ENCODE measurements at regions not wholly inside any gene's neighbourhood (a gene's known extent, or its start where the extent isn't known, plus 50 kb on each side); places are given as distances from the start of the nearest gene placed in this dataset.

GRCh38 chr2:82576656-82577055, 1882.4 kb downstream of the SUCLG1 start:
- no peak for DNase-seq

DNA sequence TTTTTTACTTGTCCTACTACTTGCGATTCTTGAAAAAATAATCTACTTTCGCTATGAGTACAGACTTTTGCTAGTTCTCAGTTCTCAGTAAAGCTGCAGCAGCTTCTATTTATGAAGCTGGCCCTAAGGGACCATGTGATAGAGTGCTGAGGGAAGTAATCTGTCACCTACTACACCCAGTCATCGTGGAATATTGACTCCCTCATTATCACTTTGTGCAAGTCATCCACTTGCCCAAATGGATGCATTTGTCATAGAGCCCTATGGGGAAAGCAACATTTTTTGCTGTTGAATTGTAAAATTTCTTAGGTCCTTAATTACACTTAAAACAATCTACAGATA, 1919.8 kb downstream of the SUCLG1 start:
- no peak for DNase-seq

DNA sequence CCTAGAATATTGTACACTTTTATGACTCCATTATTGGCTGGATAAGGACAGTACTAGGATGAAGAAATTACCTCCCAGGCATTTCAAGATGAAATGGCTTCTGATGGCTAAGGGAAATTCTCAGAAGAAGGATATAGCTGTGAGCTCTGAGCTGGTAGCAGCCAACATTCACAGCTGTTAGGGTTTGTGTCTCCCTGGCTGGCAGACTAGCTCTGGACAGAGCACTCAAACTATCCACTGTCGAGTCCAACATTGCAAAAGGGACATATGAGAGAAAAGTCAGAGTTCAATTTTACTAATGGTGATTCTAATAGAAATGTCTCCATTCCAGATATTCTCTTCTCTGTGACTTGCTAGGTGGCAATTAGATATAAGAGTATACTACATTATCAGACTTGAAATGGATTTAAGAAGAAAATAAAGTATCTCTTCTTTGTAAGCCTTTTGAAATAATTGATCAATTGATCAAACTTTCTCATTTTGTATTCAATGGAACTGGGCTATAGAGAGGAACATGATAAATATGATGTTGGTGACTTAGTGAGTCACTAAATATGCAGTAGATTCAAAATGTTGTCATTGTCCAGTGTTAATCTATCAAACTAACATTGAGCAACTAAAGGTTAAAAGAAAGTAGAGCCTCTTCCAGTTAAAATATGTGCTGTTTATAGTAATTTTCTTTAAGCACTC, 1920.3 kb downstream of the SUCLG1 start:
- DNase-seq: no peak

GRCh38 chr2:82528288-82528687, 1930.8 kb downstream of the SUCLG1 start:
- DNase-seq: no peak

DNA sequence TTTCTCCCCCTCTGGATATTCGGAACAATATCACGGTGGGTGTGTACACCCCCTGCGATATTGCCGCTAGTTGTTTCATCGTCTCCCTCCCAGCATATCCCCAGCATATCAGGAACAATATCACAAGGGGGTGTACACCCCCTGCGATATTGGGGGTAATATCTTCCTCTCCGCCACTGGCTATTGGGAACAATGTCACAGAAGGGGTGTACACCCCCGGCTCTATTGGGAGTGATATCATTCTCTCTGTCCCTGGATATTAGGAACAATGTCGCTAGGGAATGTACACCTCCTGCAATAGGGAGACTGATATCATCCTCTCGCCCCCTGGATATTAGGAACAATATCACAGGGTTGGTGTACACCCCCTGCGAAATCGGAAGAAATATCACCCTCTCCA, 1932.0 kb downstream of the SUCLG1 start:
- no peak for DNase-seq

GRCh38 chr2:82526277-82526676, 1932.8 kb downstream of the SUCLG1 start:
- DNase-seq: no peak

GRCh38 chr2:82525744-82526143, 1933.3 kb downstream of the SUCLG1 start:
- no peak for DNase-seq

- no peak for DNase-seq
Measured at GRCh38 chr2:82524826-82525225, 1934.3 kb downstream of the SUCLG1 start.

- no peak for DNase-seq
Measured at GRCh38 chr2:82511894-82512293, 1947.2 kb downstream of the SUCLG1 start.

- DNase-seq: no peak
Measured at GRCh38 chr2:82508702-82509101, 1950.4 kb downstream of the SUCLG1 start.

- no peak for DNase-seq
Measured at GRCh38 chr2:82507657-82508056, 1951.4 kb downstream of the SUCLG1 start.

- no peak for DNase-seq
Measured at GRCh38 chr2:82501217-82501616, 1957.9 kb downstream of the SUCLG1 start.

GRCh38 chr2:82498777-82499443, 1960.2 kb downstream of the SUCLG1 start:
- no peak for DNase-seq

GRCh38 chr2:82494739-82495138, 1964.3 kb downstream of the SUCLG1 start:
- no peak for DNase-seq

- no peak for DNase-seq
Measured at GRCh38 chr2:82491591-82491990, 1967.5 kb downstream of the SUCLG1 start.

- DNase-seq: no peak
Measured at GRCh38 chr2:82487354-82487753, 1971.7 kb downstream of the SUCLG1 start.

GRCh38 chr2:82485701-82486100, 1973.4 kb downstream of the SUCLG1 start:
- DNase-seq: no peak

- no peak for DNase-seq
Measured at GRCh38 chr2:82481207-82481606, 1977.9 kb downstream of the SUCLG1 start.

GRCh38 chr2:82478641-82479040, 1980.4 kb downstream of the SUCLG1 start:
- DNase-seq: no peak

- no peak for DNase-seq
Measured at GRCh38 chr2:82476094-82476493, 1983.0 kb downstream of the SUCLG1 start.

- DNase-seq: no peak
Measured at GRCh38 chr2:82428251-82428650, 2030.8 kb downstream of the SUCLG1 start.

- no peak for DNase-seq
Measured at GRCh38 chr2:82412021-82412420, 2047.1 kb downstream of the SUCLG1 start.

GRCh38 chr2:82411071-82411470, 2048.0 kb downstream of the SUCLG1 start:
- DNase-seq: no peak

DNA sequence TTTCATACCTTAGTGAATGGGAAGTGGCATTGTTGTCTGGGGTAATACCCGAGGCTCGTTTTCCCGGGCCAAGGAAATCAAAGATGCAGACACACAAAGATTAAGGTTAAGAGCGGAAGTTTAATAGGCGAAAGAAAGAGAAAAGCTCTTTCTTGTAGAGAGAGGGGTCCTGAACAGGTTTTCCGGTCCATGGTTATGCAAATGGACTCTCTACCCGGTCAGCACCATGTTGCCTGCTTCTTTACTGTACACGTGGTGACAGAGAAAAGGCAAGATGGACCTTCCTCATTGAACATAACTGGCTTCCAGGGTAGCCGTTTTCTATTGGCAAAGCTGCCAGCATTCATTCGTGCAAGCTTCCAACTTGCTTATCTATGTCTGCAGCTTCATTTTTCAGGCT, 2063.5 kb downstream of the SUCLG1 start:
- DNase-seq: no peak

DNA sequence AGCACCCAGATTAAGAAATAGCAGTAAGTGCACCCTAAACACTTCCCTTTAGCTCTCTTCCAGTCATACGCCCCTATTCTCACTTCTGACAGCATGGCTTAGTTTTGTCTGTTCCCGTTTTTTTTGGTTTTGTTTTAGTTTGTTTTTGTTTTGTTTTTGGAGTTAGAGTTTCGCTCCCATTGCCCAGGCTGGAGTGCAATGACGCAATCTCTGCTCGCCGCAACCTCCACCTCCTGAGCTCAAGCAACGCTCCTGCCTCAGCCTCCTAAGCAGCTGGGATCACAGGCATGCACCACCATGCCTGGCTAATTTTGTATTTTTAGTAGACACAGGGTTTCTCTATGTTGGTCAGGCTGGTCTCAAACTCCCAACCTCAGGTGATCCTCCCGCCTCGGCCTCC, 2067.7 kb downstream of the SUCLG1 start:
- DNase-seq: peak; percentile 4
